Cardiac fibroblast (primary cell): ENCODE measurements at regions not wholly inside any gene's neighbourhood (a gene's known extent, or its start where the extent isn't known, plus 50 kb on each side); places are given as distances from the start of the nearest gene placed in this dataset.
A peak's percentile ranks its signal among the peaks of the same experiment; 100 is the strongest.

Experiments
- DNase-seq, 2 donors: peaks; one replicate each; pipeline versions ENCODE4 v3.0.0 to v3.0.0-alpha.2; 2010; ENCODE audit warnings: low read depth in 2 of 2
- H3K4me3 ChIP-seq, 2 donors: replicated peaks in 1 of 2; 1 replicate in 1 of 2; 2 replicates in 1 of 2; pipeline ENCODE4 v1.5.1; 2011; ENCODE audit warnings: low read depth in 2 of 2, low read length in 2 of 2, mild to moderate bottlenecking in 2 of 2, moderate library complexity in 1 of 2
- TF ChIP-seq, protein P1 (sequence below): IDR thresholded peaks from one replicate; pipeline ENCODE4 v1.5.1; 2011; ENCODE audit warnings: low read depth, mild to moderate bottlenecking, low read length, inconsistent platforms

DNA sequence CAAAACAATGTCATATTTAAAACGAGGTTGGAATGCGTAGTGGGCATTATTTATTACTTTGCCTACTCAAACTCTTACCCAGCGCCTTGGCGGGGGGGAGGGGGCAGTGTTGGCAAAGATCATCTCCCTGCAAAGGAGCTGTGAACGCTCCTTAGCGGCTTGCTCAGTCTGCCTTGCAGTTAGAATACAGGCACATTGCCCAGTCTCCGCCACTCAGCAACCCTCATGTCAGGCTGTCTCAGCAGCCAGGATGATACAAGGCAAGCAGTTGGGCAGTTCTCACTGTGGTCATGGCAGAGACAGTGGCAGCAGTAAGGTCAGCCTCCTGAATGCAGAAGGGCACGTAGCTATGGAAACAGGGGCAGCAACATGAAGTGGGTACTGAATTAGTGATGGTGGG, 170.4 kb upstream of the KCNK2 start:
- no peak overlapping the region for H3K4me3 ChIP-seq
- peak in 1 of 2 donors; percentile 10 for DNase-seq
- TF ChIP-seq, protein P1, sequence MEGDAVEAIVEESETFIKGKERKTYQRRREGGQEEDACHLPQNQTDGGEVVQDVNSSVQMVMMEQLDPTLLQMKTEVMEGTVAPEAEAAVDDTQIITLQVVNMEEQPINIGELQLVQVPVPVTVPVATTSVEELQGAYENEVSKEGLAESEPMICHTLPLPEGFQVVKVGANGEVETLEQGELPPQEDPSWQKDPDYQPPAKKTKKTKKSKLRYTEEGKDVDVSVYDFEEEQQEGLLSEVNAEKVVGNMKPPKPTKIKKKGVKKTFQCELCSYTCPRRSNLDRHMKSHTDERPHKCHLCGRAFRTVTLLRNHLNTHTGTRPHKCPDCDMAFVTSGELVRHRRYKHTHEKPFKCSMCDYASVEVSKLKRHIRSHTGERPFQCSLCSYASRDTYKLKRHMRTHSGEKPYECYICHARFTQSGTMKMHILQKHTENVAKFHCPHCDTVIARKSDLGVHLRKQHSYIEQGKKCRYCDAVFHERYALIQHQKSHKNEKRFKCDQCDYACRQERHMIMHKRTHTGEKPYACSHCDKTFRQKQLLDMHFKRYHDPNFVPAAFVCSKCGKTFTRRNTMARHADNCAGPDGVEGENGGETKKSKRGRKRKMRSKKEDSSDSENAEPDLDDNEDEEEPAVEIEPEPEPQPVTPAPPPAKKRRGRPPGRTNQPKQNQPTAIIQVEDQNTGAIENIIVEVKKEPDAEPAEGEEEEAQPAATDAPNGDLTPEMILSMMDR = no peak

DNA sequence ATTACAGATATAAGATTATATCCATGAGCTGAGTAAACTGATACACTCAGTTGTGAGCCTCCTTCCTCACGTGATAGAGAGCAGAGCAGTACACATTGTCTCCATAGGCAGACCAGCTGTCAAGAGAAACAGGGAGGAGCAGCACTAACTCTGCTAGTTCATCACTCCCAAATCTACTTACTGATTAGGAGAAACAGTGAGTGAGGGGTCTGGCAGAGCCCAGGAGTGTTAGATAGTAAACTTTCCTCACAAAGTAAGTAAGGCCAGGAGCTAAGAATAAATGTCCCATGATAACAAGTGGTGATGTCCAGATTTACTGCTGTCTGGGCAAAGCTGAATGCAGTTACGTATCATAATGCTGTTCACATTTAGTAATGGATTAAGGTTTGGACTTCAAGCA, 168.6 kb upstream of the KCNK2 start:
- DNase-seq = no peak
- TF ChIP-seq, protein P1 = no peak
- H3K4me3 ChIP-seq = no peak overlapping the region

DNA sequence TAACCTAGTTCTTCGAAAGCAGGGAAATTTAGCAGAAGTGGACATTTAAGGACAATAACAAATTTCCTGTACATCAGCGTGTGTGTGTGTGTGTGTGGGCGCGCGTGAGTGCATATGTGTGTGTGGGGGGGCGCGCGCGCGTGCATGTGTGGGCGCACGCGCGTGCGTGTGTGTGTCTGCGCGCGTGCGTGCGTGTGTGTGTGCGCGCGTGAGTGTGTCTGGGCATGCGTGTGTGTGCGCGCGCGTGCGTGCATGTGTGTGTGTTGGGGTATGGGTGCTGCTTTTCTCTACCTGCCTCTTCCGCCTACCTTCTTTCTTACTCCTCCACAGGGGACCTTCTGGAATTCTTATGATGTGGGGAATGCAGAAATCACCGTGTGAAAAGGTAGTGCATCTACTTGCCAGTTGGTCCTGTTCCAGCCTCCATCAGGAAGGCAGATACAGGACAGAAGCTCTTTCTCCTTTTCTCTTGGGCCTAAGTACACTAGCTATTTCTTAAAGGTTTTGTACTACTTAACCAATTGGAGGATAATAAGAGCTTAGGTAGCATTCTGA, 165.4 kb upstream of the KCNK2 start:
- TF ChIP-seq, protein P1 = no peak
- no peak overlapping the region for H3K4me3 ChIP-seq
- DNase-seq = no peak

DNA sequence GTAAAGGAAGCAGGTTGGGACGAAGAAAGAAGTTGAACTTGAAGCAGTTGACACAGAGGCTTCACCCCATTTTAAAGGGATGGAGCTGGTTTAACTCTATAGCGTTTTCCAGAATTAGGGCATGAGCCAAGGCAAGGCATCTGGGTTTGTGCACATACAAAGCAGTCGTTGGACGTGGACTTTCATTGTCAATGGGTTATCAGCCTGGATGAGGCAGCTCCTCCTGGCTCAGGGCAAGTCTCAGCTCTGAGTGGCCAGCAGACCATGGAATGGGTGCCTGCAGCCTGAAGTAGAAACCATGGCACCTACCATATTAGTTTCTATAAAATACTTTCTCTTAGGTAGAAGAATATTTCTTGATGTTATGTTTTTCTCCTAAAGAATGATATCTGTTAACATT, 163.8 kb upstream of the KCNK2 start:
- no peak for DNase-seq
- TF ChIP-seq, protein P1 = no peak
- H3K4me3 ChIP-seq = no peak overlapping the region

DNA sequence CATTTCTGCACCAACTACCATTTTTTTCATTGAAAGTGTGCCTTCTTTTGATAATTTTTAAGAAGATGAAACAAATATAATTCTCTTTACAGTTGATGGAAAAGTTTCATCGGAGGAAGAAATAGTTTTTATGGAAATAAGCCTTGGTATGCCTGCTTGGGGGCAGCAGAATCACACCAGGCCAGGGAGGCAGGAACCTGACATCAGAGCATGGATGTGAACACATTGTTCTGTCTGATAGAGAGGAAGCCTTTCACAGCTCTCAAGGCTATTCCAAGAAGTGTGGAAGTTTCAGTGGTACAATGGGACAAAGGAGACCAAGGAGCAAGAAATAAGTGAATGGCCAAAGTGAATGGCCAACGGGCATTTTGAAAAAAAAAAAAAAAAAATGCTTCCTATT, 162.2 kb upstream of the KCNK2 start:
- no peak for DNase-seq
- TF ChIP-seq, protein P1 = no peak
- no peak overlapping the region for H3K4me3 ChIP-seq

DNA sequence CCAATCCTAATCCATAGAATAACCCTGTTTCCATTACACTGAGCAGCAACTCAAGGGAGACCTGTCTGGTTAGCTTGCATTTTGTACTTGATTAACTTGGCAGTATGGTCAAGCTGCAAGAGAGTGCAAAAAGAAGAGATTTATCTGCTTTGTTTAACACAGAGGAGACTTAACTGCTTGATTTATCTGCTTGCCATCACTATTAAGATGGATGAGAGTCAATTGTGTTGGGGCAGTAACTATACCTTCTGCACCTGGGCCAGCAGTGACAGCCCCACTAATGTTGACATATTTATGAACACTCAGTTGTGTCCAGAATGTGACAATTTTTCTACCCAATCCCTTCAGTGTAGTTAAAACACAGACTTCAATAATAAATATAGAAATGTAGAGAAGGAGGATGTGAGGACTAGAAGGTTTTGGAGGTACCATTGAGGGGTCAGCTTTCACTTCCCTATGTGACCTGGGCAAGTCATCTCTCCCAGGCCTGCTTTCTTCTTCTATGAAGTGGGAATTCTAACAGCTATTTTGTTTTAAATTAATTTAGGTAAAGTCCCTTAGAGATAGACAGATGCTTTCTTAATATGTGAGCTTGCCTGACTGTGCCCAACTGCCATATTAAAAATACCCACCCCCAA, 159.1 kb upstream of the KCNK2 start:
- TF ChIP-seq, protein P1 = no peak

DNA sequence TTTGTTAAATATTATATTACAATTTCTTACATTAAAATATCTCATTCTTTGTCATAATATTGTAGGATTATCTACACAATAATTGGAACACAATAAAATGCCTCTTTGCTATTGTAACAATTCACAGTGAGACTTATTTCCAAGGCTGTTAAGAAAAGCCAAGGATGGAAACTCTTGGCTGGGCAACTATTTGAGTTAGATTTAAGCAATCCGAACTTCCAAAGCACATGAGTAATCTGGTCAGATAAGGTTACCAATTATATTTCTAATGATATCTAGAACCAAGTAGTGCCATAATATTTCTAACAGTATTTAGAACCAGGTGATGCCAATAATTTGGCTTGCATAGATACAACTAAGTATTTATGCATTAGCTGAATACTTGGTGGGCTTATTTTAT, 154.7 kb upstream of the KCNK2 start:
- TF ChIP-seq, protein P1 = no peak
- H3K4me3 ChIP-seq = no peak overlapping the region

More for the DNA sequence above, 159.1 kb upstream of the KCNK2 start:
- no peak for DNase-seq
- H3K4me3 ChIP-seq = no peak overlapping the region

More for the DNA sequence above, 154.7 kb upstream of the KCNK2 start:
- no peak for DNase-seq
